Mononuclear cell (primary cell): ENCODE measurements at regions not wholly inside any gene's neighbourhood (a gene's known extent, or its start where the extent isn't known, plus 50 kb on each side); places are given as distances from the start of the nearest gene placed in this dataset.

ENCODE experiments used
- H3K27me3 ChIP-seq: 2 replicates; pipeline ENCODE4 v1.6.0; 2011; ENCODE audit warnings: low read length, control low read depth; ENCODE audit not compliant: insufficient read depth
- H3K4me1 ChIP-seq: 2 replicates; pipeline ENCODE4 v1.5.1; 2011; ENCODE audit warnings: mild to moderate bottlenecking, low read length, control low read depth; ENCODE audit not compliant: insufficient read depth
- H3K4me3 ChIP-seq: 2 replicates; pipeline ENCODE4 v1.5.1; 2011; ENCODE audit warnings: mild to moderate bottlenecking, low read length, moderate library complexity
- H3K9me3 ChIP-seq: 2 replicates; pipeline ENCODE4 v1.5.1; 2011; ENCODE audit warnings: low read depth, mild to moderate bottlenecking, control low read depth, low read length

GRCh38 chr1:58971629-58972140 lies 187.8 kb upstream of the JUN start:
- Histone ChIP-seq H3K4me1 (peaks cover 23% of the 10 kb centered on the region), H3K9me3 (no peaks in the 10 kb centered on the region)

GRCh38 chr1:58975888-58976287 lies 192.0 kb upstream of the JUN start:
- no peak overlapping the region for H3K4me3 ChIP-seq
- H3K9me3 ChIP-seq = no peaks in the 10 kb centered on the region
- no peaks in the 10 kb centered on the region for H3K27me3 ChIP-seq
- peaks cover 17% of the 10 kb centered on the region for H3K4me1 ChIP-seq

More at GRCh38 chr1:58971629-58972140, 187.8 kb upstream of the JUN start:
- Histone ChIP-seq H3K4me3 (no peak overlapping the region), H3K27me3 (no peaks in the 10 kb centered on the region)

DNA sequence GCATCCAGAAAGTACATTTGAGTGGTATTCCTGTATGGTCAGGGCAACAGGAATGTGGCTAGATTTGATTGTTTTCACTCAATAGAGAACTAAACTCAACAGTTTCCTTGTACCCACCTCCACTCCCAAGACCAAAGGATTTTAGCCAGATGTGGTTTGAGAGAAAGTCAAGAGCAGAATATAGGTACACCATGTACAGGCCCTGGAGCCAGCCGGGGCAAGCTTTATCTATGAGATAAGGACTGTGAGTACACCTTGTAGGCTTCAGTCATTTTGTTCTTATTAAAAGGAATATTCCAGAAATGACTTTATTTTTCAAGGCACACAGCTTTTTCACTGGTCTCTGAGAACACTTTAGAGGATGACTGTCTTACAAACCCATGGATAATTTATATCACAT lies 192.4 kb upstream of the JUN start:
- no peaks in the 10 kb centered on the region for H3K9me3 ChIP-seq
- no peak overlapping the region for H3K4me3 ChIP-seq
- H3K4me1 ChIP-seq = peaks cover 17% of the 10 kb centered on the region
- no peaks in the 10 kb centered on the region for H3K27me3 ChIP-seq

DNA sequence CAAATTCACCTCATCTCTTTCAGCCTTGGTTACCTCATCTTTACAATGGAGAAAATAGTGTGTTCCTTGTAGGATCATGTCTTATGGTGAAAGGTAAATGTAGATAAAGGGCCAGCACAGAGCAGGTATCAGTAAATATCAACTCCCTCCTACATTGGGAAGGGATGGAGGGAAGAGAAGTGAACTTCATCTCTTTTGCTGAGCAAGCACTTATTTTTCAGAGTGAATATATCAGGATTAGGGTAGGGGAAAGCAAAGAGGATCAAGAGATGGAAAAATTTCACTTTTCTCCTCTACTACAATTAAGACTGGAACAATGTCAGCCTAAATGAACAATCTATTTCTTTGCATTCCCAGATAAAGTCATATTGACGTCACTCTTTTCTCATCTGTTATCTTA lies 193.8 kb upstream of the JUN start:
- H3K9me3 ChIP-seq = no peaks in the 10 kb centered on the region
- no peaks in the 10 kb centered on the region for H3K27me3 ChIP-seq
- peaks cover 17% of the 10 kb centered on the region for H3K4me1 ChIP-seq
- H3K4me3 ChIP-seq = no peak overlapping the region

GRCh38 chr1:58978096-58978495 lies 194.2 kb upstream of the JUN start:
- no peaks in the 10 kb centered on the region for H3K9me3 ChIP-seq
- H3K27me3 ChIP-seq = no peaks in the 10 kb centered on the region
- no peak overlapping the region for H3K4me3 ChIP-seq
- peaks cover 17% of the 10 kb centered on the region for H3K4me1 ChIP-seq

- no peak overlapping the region for H3K4me3 ChIP-seq
- H3K27me3 ChIP-seq = no peaks in the 10 kb centered on the region
- peaks cover 17% of the 10 kb centered on the region for H3K4me1 ChIP-seq
- no peaks in the 10 kb centered on the region for H3K9me3 ChIP-seq
Measured at GRCh38 chr1:58979086-58979485, 195.2 kb upstream of the JUN start.

GRCh38 chr1:58979677-58980076 lies 195.8 kb upstream of the JUN start:
- H3K4me3 ChIP-seq = no peak overlapping the region
- H3K27me3 ChIP-seq = no peaks in the 10 kb centered on the region
- peaks cover 17% of the 10 kb centered on the region for H3K4me1 ChIP-seq
- no peaks in the 10 kb centered on the region for H3K9me3 ChIP-seq

- H3K27me3 ChIP-seq = no peaks in the 10 kb centered on the region
- no peak overlapping the region for H3K4me3 ChIP-seq
- H3K4me1 ChIP-seq = peaks cover 17% of the 10 kb centered on the region
- H3K9me3 ChIP-seq = no peaks in the 10 kb centered on the region
Measured at GRCh38 chr1:58981392-58981791, 197.5 kb upstream of the JUN start.

DNA sequence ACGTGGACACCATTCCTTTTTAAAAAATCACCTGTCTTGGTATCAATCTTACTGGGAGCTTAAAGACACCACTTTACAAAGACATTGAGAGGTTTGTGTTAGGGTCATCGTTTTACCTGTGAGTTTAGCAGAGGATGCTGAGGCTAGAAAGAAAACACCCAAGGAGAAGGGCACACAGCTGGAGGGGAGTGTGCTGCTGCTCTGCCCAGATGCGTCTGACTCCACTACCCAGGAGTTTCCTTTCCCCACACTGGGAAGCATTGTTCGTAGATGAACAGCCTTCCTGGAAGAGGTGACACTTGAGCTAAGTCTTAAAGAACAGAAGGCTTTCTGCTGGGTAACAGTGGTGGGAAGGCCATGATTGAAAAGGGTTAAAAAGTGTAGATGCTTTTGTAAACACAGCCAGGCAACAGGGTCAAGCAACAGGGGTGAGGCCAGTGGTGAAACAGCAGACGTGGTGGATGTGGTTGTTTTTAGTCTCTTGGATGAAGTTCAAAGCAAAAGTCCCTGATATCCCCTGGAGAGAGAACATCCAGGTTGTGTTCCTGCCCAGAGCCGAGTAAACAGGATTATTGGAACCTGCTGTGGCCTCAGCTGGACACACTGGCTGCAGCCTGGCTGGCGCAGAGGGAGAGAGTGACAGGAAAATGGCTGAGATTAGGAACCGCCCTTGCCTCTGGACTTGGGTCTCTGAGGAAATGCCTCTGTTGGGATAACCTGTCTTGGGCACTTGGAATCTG lies 198.6 kb upstream of the JUN start:
- Histone ChIP-seq H3K4me3 (no peak overlapping the region), H3K27me3 (no peaks in the 10 kb centered on the region), H3K4me1 (peaks cover 19% of the 10 kb centered on the region), H3K9me3 (no peaks in the 10 kb centered on the region)

DNA sequence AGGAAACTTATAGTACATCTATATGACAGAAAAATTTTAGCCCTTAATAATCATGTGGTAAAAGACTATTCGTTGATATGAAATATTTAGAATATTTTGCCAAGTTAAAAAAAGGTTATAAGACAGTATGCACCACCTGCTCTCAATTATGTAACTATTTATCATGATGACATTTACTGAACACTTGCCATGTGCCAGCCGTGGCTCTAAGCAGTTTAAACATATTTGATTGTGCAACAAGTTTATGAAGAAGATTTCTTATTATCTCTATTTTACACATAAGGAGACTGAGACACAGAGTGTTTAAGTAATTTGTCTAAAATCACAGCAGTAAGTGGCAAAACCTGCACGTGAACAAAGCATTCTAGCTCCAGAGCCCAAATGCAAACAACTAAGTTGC lies 199.3 kb upstream of the JUN start:
- Histone ChIP-seq H3K4me1 (peaks cover 25% of the 10 kb centered on the region), H3K9me3 (no peaks in the 10 kb centered on the region), H3K4me3 (no peak overlapping the region), H3K27me3 (no peaks in the 10 kb centered on the region)

DNA sequence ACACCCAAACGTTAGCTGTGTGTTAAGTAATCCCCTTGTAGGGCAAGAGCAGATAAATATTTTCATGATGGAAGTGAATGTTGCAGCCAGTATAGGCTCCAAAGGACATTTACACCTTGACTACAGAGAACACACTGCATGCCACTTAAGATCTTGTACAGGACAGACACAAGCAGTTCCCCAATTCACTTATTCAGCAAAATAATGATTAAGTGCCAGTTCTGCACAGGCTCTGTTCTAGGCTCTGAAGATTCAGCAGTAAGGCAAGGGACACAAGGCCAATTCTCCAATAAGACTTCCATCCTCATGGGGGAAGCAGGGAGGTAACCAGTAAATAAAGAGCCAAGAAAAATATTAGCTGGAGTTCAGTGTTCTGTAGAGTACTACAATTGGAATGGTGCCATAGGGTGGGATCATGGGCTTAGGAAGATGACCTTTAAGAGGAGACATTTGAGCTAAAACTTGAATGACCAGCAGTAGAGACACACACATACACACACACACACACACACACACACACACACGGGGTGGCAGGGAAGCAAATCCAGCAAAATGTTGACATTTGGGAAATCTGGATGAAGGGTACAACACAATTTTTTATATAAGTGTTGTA lies 199.9 kb upstream of the JUN start:
- no peaks in the 10 kb centered on the region for H3K27me3 ChIP-seq
- peaks cover 19% of the 10 kb centered on the region for H3K4me1 ChIP-seq
- H3K4me3 ChIP-seq = no peak overlapping the region

DNA sequence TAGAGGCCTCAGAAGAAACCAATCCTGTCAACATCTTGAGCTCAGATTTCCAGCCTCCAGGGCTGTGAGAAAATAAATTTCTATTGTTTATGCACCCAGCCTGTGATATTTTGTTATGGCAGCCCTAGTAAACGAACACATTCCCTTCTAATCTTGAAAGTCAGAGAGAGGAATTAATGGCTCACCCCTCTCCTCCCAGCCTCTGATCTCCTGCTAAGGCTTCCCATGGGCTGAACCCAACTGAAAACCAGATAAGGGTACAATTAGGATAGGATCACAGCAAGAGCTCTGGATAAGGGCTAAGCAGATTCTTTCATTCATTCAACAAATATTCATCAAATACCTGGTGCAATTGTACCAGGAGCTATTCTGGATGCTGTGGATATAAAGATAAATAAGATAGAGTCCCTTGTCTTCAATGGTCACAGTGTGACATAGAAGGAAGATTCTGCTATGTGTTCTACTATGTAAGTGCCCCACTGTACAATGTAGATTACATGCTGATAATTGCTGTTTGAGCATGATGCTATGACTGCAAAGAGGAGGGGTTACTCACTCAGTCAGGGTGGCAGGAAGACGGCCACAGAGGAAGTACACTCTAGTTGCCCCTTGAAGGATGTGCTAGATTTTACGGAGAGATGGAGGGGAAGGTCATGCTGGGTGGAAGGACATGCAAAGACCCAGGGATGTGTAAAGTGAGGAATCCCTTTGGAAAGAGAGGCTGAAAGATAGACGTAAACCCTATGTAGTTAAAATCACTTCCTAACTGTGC lies 203.3 kb upstream of the JUN start:
- Histone ChIP-seq H3K27me3 (no peaks in the 10 kb centered on the region), H3K4me3 (no peak overlapping the region), H3K4me1 (peaks cover 8% of the 10 kb centered on the region), H3K9me3 (no peaks in the 10 kb centered on the region)

More for the DNA sequence above, 199.9 kb upstream of the JUN start:
- H3K9me3 ChIP-seq = no peaks in the 10 kb centered on the region

- H3K4me3 ChIP-seq = no peak overlapping the region
- peaks cover 8% of the 10 kb centered on the region for H3K4me1 ChIP-seq
- no peaks in the 10 kb centered on the region for H3K27me3 ChIP-seq
- no peaks in the 10 kb centered on the region for H3K9me3 ChIP-seq
Measured at GRCh38 chr1:58988752-58989151, 204.9 kb upstream of the JUN start.

DNA sequence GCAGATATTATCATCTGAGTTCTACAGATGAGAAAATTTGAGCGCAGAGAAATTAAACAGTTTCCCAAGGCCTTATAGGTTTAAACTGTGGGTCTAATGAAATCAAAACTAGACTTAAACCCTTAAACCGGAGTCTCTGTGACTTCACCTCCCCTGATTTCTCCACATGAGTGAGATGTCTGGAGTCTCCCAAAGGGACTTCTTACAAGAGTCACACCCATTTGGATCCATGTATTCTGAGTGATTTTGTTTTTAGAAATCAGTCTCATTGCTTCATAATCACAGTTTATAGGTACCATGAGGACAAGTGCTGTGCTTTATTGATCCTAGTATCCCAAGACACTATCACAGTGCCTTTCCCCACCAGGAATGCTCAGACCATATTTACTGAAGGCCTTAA lies 206.0 kb upstream of the JUN start:
- no peaks in the 10 kb centered on the region for H3K27me3 ChIP-seq
- H3K9me3 ChIP-seq = no peaks in the 10 kb centered on the region
- H3K4me3 ChIP-seq = no peak overlapping the region
- H3K4me1 ChIP-seq = peaks cover 8% of the 10 kb centered on the region

- Histone ChIP-seq H3K4me3 (no peak overlapping the region), H3K27me3 (no peaks in the 10 kb centered on the region), H3K9me3 (no peaks in the 10 kb centered on the region), H3K4me1 (peaks cover 8% of the 10 kb centered on the region)
Measured at GRCh38 chr1:58991305-58991704, 207.5 kb upstream of the JUN start.
